H1 (cell line): ENCODE measurements at regions not wholly inside any gene's neighbourhood (a gene's known extent, or its start where the extent isn't known, plus 50 kb on each side); places are given as distances from the start of the nearest gene placed in this dataset.

ENCODE experiments used
- CTCF ChIA-PET: fragments of 300-600 bp; sonication (Branson Sonifier 250); formaldehyde crosslinking; loops from one replicate; lab custom pipeline; 2021; ENCODE audit not compliant: partially characterized antibody; lab: Charles Lee
- POLR2A ChIA-PET: fragments of 300-600 bp; sonication (Branson Sonifier 250); formaldehyde crosslinking; loops from one replicate; lab custom pipeline; 2021; ENCODE audit warnings: inconsistent platforms; ENCODE audit not compliant: partially characterized antibody; lab: Charles Lee
- DNase-seq, 2 experiments: peaks; one replicate each; pipeline versions ENCODE4 v3.0.0 to v3.0.0-alpha.2; 2010 to 2022; ENCODE audit warnings: low spot score in 2 of 2, low read depth in 1 of 2, mixed read lengths in 1 of 2
- FAIRE-seq: peaks from 2 replicates; lab custom pipeline; 2011; peaks lifted over from hg19 to GRCh38; lab: Jason Lieb, UNC
- H2AFZ ChIP-seq: 2 replicates; pipeline ENCODE4 v1.8.1; 2012; ENCODE audit warnings: low read length, inconsistent platforms
- H2AK5ac ChIP-seq: 2 replicates; pipeline ENCODE4 v1.6.1; 2013; ENCODE audit warnings: low read depth, low read length
- H2BK120ac ChIP-seq: replicated peaks from 2 replicates; pipeline ENCODE3; 2013; ENCODE audit warnings: low read depth, low read length, inconsistent platforms
- H2BK12ac ChIP-seq: 2 replicates; pipeline ENCODE4 v1.6.1; 2013; ENCODE audit warnings: low read depth, low read length
- H2BK15ac ChIP-seq: 2 replicates; pipeline ENCODE4 v1.6.1; 2013; ENCODE audit warnings: low read length
- H2BK20ac ChIP-seq: 2 replicates; pipeline ENCODE4 v1.6.1; 2013; ENCODE audit warnings: low read length
- H2BK5ac ChIP-seq: 2 replicates; pipeline ENCODE4 v1.6.1; 2013; ENCODE audit warnings: low read depth, low read length
- H3K14ac ChIP-seq: 2 replicates; pipeline ENCODE4 v1.6.1; 2013; ENCODE audit warnings: inconsistent platforms; ENCODE audit not compliant: insufficient read length
- H3K18ac ChIP-seq: 2 replicates; pipeline ENCODE4 v1.6.1; 2013; ENCODE audit warnings: low read length; ENCODE audit errors: extremely low read depth
- H3K23ac ChIP-seq: 2 replicates; pipeline ENCODE4 v1.6.1; 2013; ENCODE audit warnings: inconsistent platforms; ENCODE audit not compliant: insufficient read length
- H3K23me2 ChIP-seq: 2 replicates; pipeline ENCODE4 v1.6.1; 2013; ENCODE audit warnings: low read depth, low read length
- H3K27ac ChIP-seq: 2 replicates; pipeline ENCODE4 v1.6.1; 2011; ENCODE audit warnings: low read depth, low read length, inconsistent platforms
- H3K27me3 ChIP-seq, 4 experiments: replicated peaks in 1 of 4; 1 replicate in 1 of 4; 2 replicates in 3 of 4; pipeline versions ENCODE4 v1.6.1 to v1.8.1; 2011 to 2013; ENCODE audit warnings: low read length in 3 of 4, mild to moderate bottlenecking in 3 of 4, inconsistent platforms in 2 of 4, mixed read lengths in 2 of 4, moderate library complexity in 1 of 4; ENCODE audit not compliant: control insufficient read depth in 3 of 4, insufficient read depth in 3 of 4; ENCODE audit errors: extremely low read depth in 1 of 4
- H3K36me3 ChIP-seq, 4 experiments: 2 replicates each; pipeline versions ENCODE4 v1.6.1 to v1.8.1; 2011 to 2013; ENCODE audit warnings: mild to moderate bottlenecking in 4 of 4, low read length in 3 of 4, moderate library complexity in 2 of 4, control low read depth in 1 of 4, inconsistent platforms in 1 of 4; ENCODE audit not compliant: insufficient read depth in 4 of 4, control insufficient read depth in 2 of 4
- H3K4ac ChIP-seq: replicated peaks from 2 replicates; pipeline ENCODE3; 2013; ENCODE audit warnings: low read length, low read depth, mixed read lengths, inconsistent platforms; ENCODE audit not compliant: insufficient read length
- H3K4me1 ChIP-seq, 4 experiments: replicated peaks in 1 of 4; 1 replicate in 1 of 4; 2 replicates in 3 of 4; pipeline versions ENCODE4 v1.6.1 to v1.8.1; 2011 to 2013; ENCODE audit warnings: low read length in 3 of 4, inconsistent platforms in 2 of 4, mixed read lengths in 1 of 4; ENCODE audit not compliant: insufficient read depth in 4 of 4, control insufficient read depth in 3 of 4
- H3K4me2 ChIP-seq, 2 experiments: 2 replicates each; pipeline versions ENCODE4 v1.6.1 to v1.8.1; 2011 to 2013; ENCODE audit warnings: low read depth in 2 of 2, low read length in 2 of 2, control low read depth in 1 of 2, inconsistent platforms in 1 of 2, mild to moderate bottlenecking in 1 of 2; ENCODE audit not compliant: insufficient read depth in 1 of 2
- H3K4me3 ChIP-seq, 4 experiments: fragments of 200-600, 300-600 bp in 1 of 4; sonication (generic), shearing (Covaris generic), sonication (Bioruptor Twin) in 1 of 4; 2 replicates each; pipeline versions ENCODE4 v1.5.1 to v1.8.1; 2011 to 2016; ENCODE audit warnings: low read length in 4 of 4, low read depth in 3 of 4, control low read depth in 2 of 4, inconsistent platforms in 2 of 4, mild to moderate bottlenecking in 2 of 4, mixed read lengths in 1 of 4, moderate library complexity in 1 of 4; ENCODE audit not compliant: insufficient read depth in 2 of 4; ENCODE audit errors: extremely low read depth in 1 of 4
- H3K56ac ChIP-seq: replicated peaks from 2 replicates; pipeline ENCODE3; 2013; ENCODE audit warnings: low read depth, mild to moderate bottlenecking, mixed read lengths, low read length, inconsistent platforms; ENCODE audit not compliant: insufficient read length
- H3K79me1 ChIP-seq: 2 replicates; pipeline ENCODE4 v1.6.1; 2013; ENCODE audit warnings: low read depth, low read length, control low read depth
- H3K79me2 ChIP-seq, 2 experiments: 2 replicates each; pipeline versions ENCODE4 v1.6.1 to v1.8.1; 2012 to 2013; ENCODE audit warnings: low read length in 2 of 2, mild to moderate bottlenecking in 2 of 2, inconsistent platforms in 1 of 2; ENCODE audit not compliant: insufficient read depth in 2 of 2, control insufficient read depth in 1 of 2
- H3K9ac ChIP-seq, 4 experiments: replicated peaks in 1 of 4; 1 replicate in 1 of 4; 2 replicates in 3 of 4; pipeline versions ENCODE4 v1.6.1 to v1.8.1; 2011 to 2013; ENCODE audit warnings: low read depth in 3 of 4, low read length in 3 of 4, control low read depth in 2 of 4, mild to moderate bottlenecking in 2 of 4, moderate library complexity in 2 of 4, inconsistent platforms in 1 of 4; ENCODE audit errors: extremely low read depth in 1 of 4
- H3K9me3 ChIP-seq, 2 experiments: 2 replicates each; pipeline versions ENCODE4 v1.6.1 to v1.8.1; 2012 to 2013; ENCODE audit warnings: mild to moderate bottlenecking in 2 of 2, moderate library complexity in 2 of 2, control low read depth in 1 of 2, inconsistent platforms in 1 of 2, low read depth in 1 of 2, low read length in 1 of 2, mixed read lengths in 1 of 2; ENCODE audit not compliant: insufficient read depth in 2 of 2
- H4K20me1 ChIP-seq, 2 experiments: replicated peaks in 1 of 2; 2 replicates each; pipeline versions ENCODE3 to v1.8.1; 2011 to 2013; ENCODE audit warnings: inconsistent platforms in 2 of 2, low read length in 2 of 2, mild to moderate bottlenecking in 1 of 2; ENCODE audit not compliant: insufficient read depth in 2 of 2, control insufficient read depth in 1 of 2
- H4K5ac ChIP-seq: 2 replicates; pipeline ENCODE4 v1.6.1; 2013; ENCODE audit warnings: low read length, low read depth, mixed read lengths, inconsistent platforms; ENCODE audit not compliant: insufficient read length
- H4K8ac ChIP-seq: 2 replicates; pipeline ENCODE4 v1.8.0; 2013; ENCODE audit warnings: mild to moderate bottlenecking, moderate library complexity, low read length, inconsistent platforms; ENCODE audit not compliant: insufficient read depth; ENCODE audit errors: extremely low read depth
- H4K91ac ChIP-seq: replicated peaks from 2 replicates; pipeline ENCODE3; 2013; ENCODE audit warnings: low read length, mixed read lengths, inconsistent platforms; ENCODE audit not compliant: insufficient read length
- ATF2 ChIP-seq: IDR thresholded peaks from 2 replicates; pipeline ENCODE4 v1.6.1; 2012; ENCODE audit warnings: low read length, inconsistent platforms
- CBX5 ChIP-seq: fragments of 300-800, 300-1000 bp; sonication (generic); IDR thresholded peaks from 2 replicates; pipeline ENCODE4 v1.7.1; 2016; ENCODE audit warnings: antibody characterized with exemption, low read length, low read depth
- CHD2 ChIP-seq: IDR thresholded peaks from 2 replicates; pipeline ENCODE4 v1.6.1; 2012; ENCODE audit warnings: low read length, improper control_type of control experiment
- CTBP2 ChIP-seq: IDR thresholded peaks from 2 replicates; pipeline ENCODE4 v1.7.0; 2011; ENCODE audit warnings: borderline replicate concordance, mild to moderate bottlenecking, moderate library complexity, mixed read lengths, low read length; ENCODE audit not compliant: insufficient read depth, insufficient read length
- CTCF ChIP-seq, 3 experiments: IDR thresholded peaks; 1 replicate in 2 of 3; 2 replicates in 1 of 3; pipeline versions ENCODE4 v1.5.1 to v1.6.1; 2011; ENCODE audit warnings: low read length in 3 of 3, mild to moderate bottlenecking in 3 of 3, inconsistent platforms in 2 of 3, low read depth in 1 of 3, moderate library complexity in 1 of 3; ENCODE audit not compliant: insufficient read depth in 1 of 3; ENCODE audit errors: control extremely low read depth in 1 of 3
- EGR1 ChIP-seq: IDR thresholded peaks from 2 replicates; pipeline ENCODE4 v1.6.1; 2011; ENCODE audit warnings: low read depth, low read length, borderline replicate concordance
- NRF1 ChIP-seq: IDR thresholded peaks from 2 replicates; pipeline ENCODE4 v1.6.1; 2011; ENCODE audit warnings: mild to moderate bottlenecking, low read depth, low read length, improper control_type of control experiment
- SIN3A ChIP-seq, 2 experiments: IDR thresholded peaks in 1 of 2; conservative IDR thresholded peaks in 1 of 2; 2 replicates each; pipeline ENCODE4 v1.6.1; 2011 to 2012; ENCODE audit warnings: low read length in 2 of 2, improper control_type of control experiment in 1 of 2, low read depth in 1 of 2, mild to moderate bottlenecking in 1 of 2
- TAF1 ChIP-seq: IDR thresholded peaks from 2 replicates; pipeline ENCODE4 v1.6.1; 2011; ENCODE audit warnings: mild to moderate bottlenecking, low read depth, low read length
- YY1 ChIP-seq: IDR thresholded peaks from 2 replicates; pipeline ENCODE4 v1.6.1; 2011; ENCODE audit warnings: low read depth, mild to moderate bottlenecking, low read length
- WGBS, 2 experiments: shearing (Covaris generic) in 1 of 2; methylation state at CpG; one replicate each; pipeline versions ENCODE4 v1.1.6 to v1.1.7; 2013 to 2015; ENCODE audit warnings: low lambda C conversion rate in 2 of 2, mixed read lengths in 2 of 2, inconsistent platforms in 1 of 2, low coverage in 1 of 2, missing lambda C conversion rate in 1 of 2; ENCODE audit not compliant: insufficient replicate concordance in 2 of 2, insufficient coverage in 1 of 2, insufficient read length in 1 of 2; ENCODE audit errors: extremely low coverage in 1 of 2, missing lambda C conversion rate in 1 of 2; 5-methylcytosine and 5-hydroxymethylcytosine counted together

- no peak overlapping the region for H2BK5ac ChIP-seq
- WGBS, 2 experiments, result 85% methylated on average over 2 of the region's 2 CpGs; no CpG with 5 or more reads in 1 of the 2 experiments
- H2BK120ac ChIP-seq, result no peak overlapping the region
- POLR2A ChIA-PET, result no interaction called here
- no peak overlapping the region for H2BK15ac ChIP-seq
- H4K8ac ChIP-seq, result no peak overlapping the region
- no peaks in the 10 kb centered on the region; the same call in 1 of the 2 replicates for H3K23me2 ChIP-seq
- H3K79me2 ChIP-seq, result no peaks in the 10 kb centered on the region
- no peak overlapping the region for H3K4ac ChIP-seq
- no peak overlapping the region for H2BK20ac ChIP-seq
- H3K14ac ChIP-seq, result no peak overlapping the region
- no peak for FAIRE-seq
- H3K4me2 ChIP-seq, result no peak overlapping the region
- no peak overlapping the region for H3K18ac ChIP-seq
- no peak overlapping the region for H3K4me3 ChIP-seq
- CTCF ChIA-PET, result interaction anchor here (0.6 to 1.4 kb wide), 3 partner anchors 16 to 574 kb away, joined by 3 read pairs; no protein-coding TSS in a partner anchor
- H3K4me1 ChIP-seq, result no peaks in the 10 kb centered on the region
- no peak overlapping the region for H4K91ac ChIP-seq
- no peak overlapping the region for H3K27ac ChIP-seq
- no peak overlapping the region for H2AK5ac ChIP-seq
- no peak for DNase-seq
- H3K56ac ChIP-seq, result no peak overlapping the region
- H3K36me3 ChIP-seq, result no peaks in the 10 kb centered on the region
- H3K9ac ChIP-seq, result no peak overlapping the region
- no peak overlapping the region for H2BK12ac ChIP-seq
- no peak overlapping the region for H3K23ac ChIP-seq
- no peaks in the 10 kb centered on the region for H3K27me3 ChIP-seq
- no peaks in the 10 kb centered on the region for H3K79me1 ChIP-seq
- no peaks in the 10 kb centered on the region for H4K20me1 ChIP-seq
- H4K5ac ChIP-seq, result no peak overlapping the region
- H3K9me3 ChIP-seq, result no peaks in the 10 kb centered on the region
- H2AFZ ChIP-seq, result no peak overlapping the region
- TF ChIP-seq CHD2 (no peak), CBX5 (no peak), EGR1 (no peak), YY1 (no peak), NRF1 (no peak), CTCF (IDR thresholded peaks at IDR 0.05; ENCODE audit: control extremely low read depth in 1 of 3, insufficient read depth in 1 of 3, low read depth in 1 of 3, low read length in 3 of 3) (no peak), TAF1 (no peak), ATF2 (no peak), SIN3A (conservative IDR thresholded peaks at IDR 0.05 in 1 of 2, IDR thresholded peaks at IDR 0.05 in 1 of 2; ENCODE audit: low read depth in 1 of 2, low read length in 2 of 2) (no peak), CTBP2 (no peak)
Observed at GRCh38 chr2:152944099-152944498, 225.7 kb downstream of the ARL6IP6 start.
